K562 (cell line): ENCODE measurements at regions not wholly inside any gene's neighbourhood (a gene's known extent, or its start where the extent isn't known, plus 50 kb on each side); places are given as distances from the start of the nearest gene placed in this dataset.

Experiments
- ATAC-seq: fragments of 200-7000 bp; cut with Tn5 transposase; 3 replicates; pipeline ENCODE4 v1.9.1; 2020; ENCODE audit warnings: moderate library complexity
- BruUV-seq: library from RNA; stranded (reverse); fragments of 400-500 nt; replicated peaks from 2 replicates; lab custom pipeline; 2021; lab: Mats Ljungman, UMichigan
- CTCF ChIA-PET: fragments of 300-600 bp; formaldehyde crosslinking; extraction: SDS; loops from one replicate; lab custom pipeline; 2021; ENCODE audit warnings: low intra/inter-chr PET ratio; lab: Yijun Ruan, JAX
- POLR2A ChIA-PET: fragments of 300-600, 350-650 bp; sonication (Branson Sonifier 250); formaldehyde crosslinking; extraction: SDS; loops from one replicate; lab custom pipeline; 2021; ENCODE audit warnings: antibody characterized with exemption, inconsistent platforms; lab: Yijun Ruan, JAX
- DNase-seq, 4 experiments: peaks; one replicate each; pipeline versions ENCODE4 v3.0.0 to v3.0.0-alpha.2; 2011 to 2018; ENCODE audit warnings: low spot score in 3 of 4, mixed read lengths in 3 of 4; ENCODE audit errors: extremely low read depth in 1 of 4
- FAIRE-seq: peaks from 2 replicates; lab custom pipeline; 2011; peaks lifted over from hg19 to GRCh38; lab: Jason Lieb, UNC
- H2AFZ ChIP-seq: 2 replicates; pipeline ENCODE4 v1.6.0; 2011; ENCODE audit warnings: low read depth, low read length, control low read depth, inconsistent platforms
- H3K27ac ChIP-seq: fragments of 200-600 bp; 3 replicates; pipeline ENCODE4 v1.8.0; 2011; ENCODE audit warnings: low read depth, mild to moderate bottlenecking, control low read depth, inconsistent platforms, low read length, moderate library complexity, mixed read lengths; ENCODE audit errors: extremely low read depth
- H3K27me3 ChIP-seq, 2 experiments: fragments of 300-600 bp in 1 of 2; 2 replicates in 1 of 2; 3 replicates in 1 of 2; pipeline versions ENCODE4 v1.6.0 to v1.8.0; 2011; ENCODE audit warnings: inconsistent platforms in 2 of 2, low read length in 2 of 2, mild to moderate bottlenecking in 1 of 2, mixed read lengths in 1 of 2, moderate library complexity in 1 of 2; ENCODE audit not compliant: control insufficient read depth in 2 of 2, insufficient read depth in 2 of 2
- H3K36me3 ChIP-seq: fragments of 300-600 bp; 3 replicates; pipeline ENCODE4 v1.8.0; 2011; ENCODE audit warnings: mild to moderate bottlenecking, low read length, inconsistent platforms; ENCODE audit not compliant: control insufficient read depth, insufficient read depth
- H3K4me1 ChIP-seq, 2 experiments: fragments of 200-600 bp in 1 of 2; replicated peaks in 1 of 2; 2 replicates in 1 of 2; 3 replicates in 1 of 2; pipeline versions ENCODE4 v1.5.1 to v1.8.0; 2011; ENCODE audit warnings: inconsistent platforms in 2 of 2, low read length in 2 of 2, mild to moderate bottlenecking in 1 of 2, mixed read lengths in 1 of 2, moderate library complexity in 1 of 2; ENCODE audit not compliant: control insufficient read depth in 2 of 2, insufficient read depth in 2 of 2
- H3K4me2 ChIP-seq: 2 replicates; pipeline ENCODE4 v1.6.1; 2011; ENCODE audit warnings: low read length, control low read depth, inconsistent platforms, mixed read lengths; ENCODE audit not compliant: insufficient read depth
- H3K4me3 ChIP-seq: fragments of 200-600 bp; sonication (generic), shearing (Covaris generic); 2 replicates; pipeline ENCODE4 v1.5.1; 2016; ENCODE audit warnings: control low read depth, inconsistent platforms
- H3K79me2 ChIP-seq: fragments of 200-600 bp; 3 replicates; pipeline ENCODE4 v1.8.0; 2011; ENCODE audit warnings: low read length, inconsistent platforms; ENCODE audit not compliant: control insufficient read depth, insufficient read depth
- H3K9ac ChIP-seq, 2 experiments: 2 replicates each; pipeline versions ENCODE4 v1.6.0 to v1.6.1; 2011; ENCODE audit warnings: low read depth in 2 of 2, low read length in 2 of 2, control low read depth in 1 of 2, inconsistent platforms in 1 of 2, mild to moderate bottlenecking in 1 of 2, mixed read lengths in 1 of 2; ENCODE audit not compliant: insufficient read depth in 1 of 2
- H3K9me1 ChIP-seq: one replicate; pipeline ENCODE4 v1.6.0; 2011; ENCODE audit warnings: inconsistent platforms, mild to moderate bottlenecking, low read length, moderate library complexity; ENCODE audit not compliant: control insufficient read depth, insufficient read depth
- H3K9me3 ChIP-seq: replicated peaks from 2 replicates; pipeline ENCODE4 v1.5.1; 2011; ENCODE audit warnings: low read depth, low read length, inconsistent platforms; ENCODE audit not compliant: control insufficient read depth, insufficient read depth
- H4K20me1 ChIP-seq: replicated peaks from 2 replicates; pipeline ENCODE4 v1.6.1; 2011; ENCODE audit warnings: low read length, inconsistent platforms, mixed read lengths; ENCODE audit not compliant: control insufficient read depth, insufficient read depth
- ATF7 ChIP-seq: fragments of 450-650 bp; IDR thresholded peaks from 2 replicates; pipeline ENCODE4 v1.7.1; 2014; ENCODE audit warnings: mild to moderate bottlenecking, moderate library complexity
- ELF4 ChIP-seq: fragments of 450-650 bp; formaldehyde crosslinking; IDR thresholded peaks from 2 replicates; pipeline ENCODE4 v1.4.0; 2022; ENCODE audit warnings: missing genetic modification characterization
- ERF ChIP-seq: fragments of 450-650 bp; formaldehyde crosslinking; IDR thresholded peaks from 2 replicates; pipeline ENCODE4 v1.4.0; 2020; ENCODE audit warnings: mild to moderate bottlenecking, mixed read lengths
- FIP1L1 ChIP-seq: fragments of 200-400 bp; formaldehyde crosslinking; IDR thresholded peaks from 2 replicates; pipeline ENCODE4 v1.6.1; 2018; ENCODE audit warnings: mild to moderate bottlenecking, low read depth, low read length; ENCODE audit not compliant: poor library complexity, severe bottlenecking
- FOXK1 ChIP-seq: sonication (generic); formaldehyde crosslinking; IDR thresholded peaks from 2 replicates; pipeline ENCODE4 v1.8.0; 2022; ENCODE audit warnings: missing genetic modification reagents, mild to moderate bottlenecking, borderline replicate concordance
- FOXM1 ChIP-seq, 2 experiments: fragments of 450-650 bp in 1 of 2; sonication (generic) in 1 of 2; formaldehyde crosslinking in 1 of 2; IDR thresholded peaks; 2 replicates each; pipeline versions ENCODE4 v1.6.1 to v1.9.0; 2017 to 2022; ENCODE audit warnings: low read depth in 2 of 2, mild to moderate bottlenecking in 2 of 2, missing genetic modification reagents in 1 of 2, moderate library complexity in 1 of 2
- HNRNPH1 ChIP-seq: fragments of 200-400 bp; formaldehyde crosslinking; optimal IDR thresholded peaks from 2 replicates; pipeline ENCODE3; 2017; ENCODE audit warnings: low read depth, mild to moderate bottlenecking, low read length, moderate library complexity
- MYC ChIP-seq, 2 experiments: fragments of 250-450 bp in 1 of 2; sonication (Bioruptor Pico) in 1 of 2; IDR thresholded peaks; 2 replicates each; pipeline versions ENCODE4 v1.5.1 to v1.6.1; 2012 to 2021; ENCODE audit warnings: low read depth in 2 of 2, borderline replicate concordance in 1 of 2, improper control_type of control experiment in 1 of 2, low read length in 1 of 2, mild to moderate bottlenecking in 1 of 2, moderate library complexity in 1 of 2
- SOX6 ChIP-seq: fragments of 450-650 bp; IDR thresholded peaks from 2 replicates; pipeline ENCODE4 v1.6.1; 2014; ENCODE audit warnings: mild to moderate bottlenecking
- SREBF1 ChIP-seq: fragments of 150-350 bp; IDR thresholded peaks from 2 replicates; pipeline ENCODE4 v1.6.1; 2014; ENCODE audit warnings: antibody characterized with exemption, low read depth, low read length, borderline replicate concordance
- ZNF583 ChIP-seq: fragments of 250-450 bp; sonication (Bioruptor Pico); IDR thresholded peaks from 2 replicates; pipeline ENCODE4 v1.4.0; 2020
- ZNF77 ChIP-seq: fragments of 250-450 bp; sonication (Bioruptor Pico); IDR thresholded peaks from 2 replicates; pipeline ENCODE4 v1.5.0; 2020
- WGBS: fragments of 100-300 bp; shearing (Covaris generic); methylation state at CpG from one replicate; pipeline ENCODE4 v1.1.6; 2016; ENCODE audit warnings: low coverage, mixed read lengths; ENCODE audit not compliant: insufficient coverage; ENCODE audit errors: missing lambda C conversion rate; 5-methylcytosine and 5-hydroxymethylcytosine counted together
- in situ Hi-C: fragments of 300-500 bp; cut with MboI; formaldehyde crosslinking; loops from 4 replicates; pipeline ENCODE4 v1.15.0; 2018; ENCODE audit warnings: inconsistent platforms, mixed read lengths
- intact Hi-C: fragments of 100-400 bp; cut with micrococcal nuclease; formaldehyde crosslinking; loops from 2 replicates; pipeline ENCODE4 v1.14.2; 2022

GRCh38 chr9:1271786-1272185 is 221.6 kb downstream of the DMRT2 start:
- TF ChIP-seq SREBF1 (no peak), SOX6 (no peak), ERF (CRISPR knock-in tag) (no peak), HNRNPH1 (no peak), FOXM1 (IDR thresholded peaks at IDR 0.05; ENCODE audit: low read depth) (no peak), FOXM1 (CRISPR knock-in tag; IDR thresholded peaks at IDR 0.05; ENCODE audit: low read depth) (no peak), ATF7 (no peak), ZNF77 (no peak), FIP1L1 (no peak), ELF4 (no peak), ZNF583 (CRISPR knock-in tag) (no peak), MYC (IDR thresholded peaks at IDR 0.05; ENCODE audit: low read depth, low read length) (no peak), MYC (CRISPR knock-in tag; IDR thresholded peaks at IDR 0.05; ENCODE audit: borderline replicate concordance, low read depth) (no peak), FOXK1 (CRISPR knock-in tag) (no peak)
- TF ChIP-seq, all 486 proteins: peak for 0
- no peaks in the 10 kb centered on the region for H3K4me1 ChIP-seq
- H3K27me3 ChIP-seq, result no peaks in the 10 kb centered on the region
- in situ Hi-C loops (no loop called here), intact Hi-C loops (no loop called here)
- FAIRE-seq, result no peak
- ChIA-PET POLR2A (no interaction called here), CTCF (no interaction called here)
- whole genome bisulfite sequencing, result 0% methylated on average over 2 of the region's 2 CpGs
- no peaks in the 10 kb centered on the region for H3K79me2 ChIP-seq
- no peak for ATAC-seq
- H2AFZ ChIP-seq, result no peak overlapping the region
- no peak overlapping the region for H3K4me2 ChIP-seq
- H3K4me3 ChIP-seq, result no peak overlapping the region
- no peaks in the 10 kb centered on the region for H3K36me3 ChIP-seq
- H3K9me1 ChIP-seq, result no peaks in the 10 kb centered on the region
- no peak overlapping the region for H3K9ac ChIP-seq
- no peaks in the 10 kb centered on the region for H3K9me3 ChIP-seq
- no TSS peak for BruUV-seq
- H4K20me1 ChIP-seq, result no peaks in the 10 kb centered on the region
- no peak for DNase-seq
- H3K27ac ChIP-seq, result no peak overlapping the region
